Tibial nerve (tissue), 3 donors: ENCODE measurements at regions not wholly inside any gene's neighbourhood (a gene's known extent, or its start where the extent isn't known, plus 50 kb on each side); places are given as distances from the start of the nearest gene placed in this dataset.

Source experiments
- POLR2A ChIP-seq, 2 donors: fragments of 450-650 bp; IDR thresholded peaks; one replicate each; pipeline ENCODE4 v1.6.1; 2017; ENCODE audit warnings: antibody characterized with exemption in 2 of 2, mild to moderate bottlenecking in 2 of 2, moderate library complexity in 2 of 2
- TF ChIP-seq, protein P1 (sequence below), 5 experiments: fragments of 200-600 bp in 3 of 5; fragments of 450-650 bp in 2 of 5; sonication (generic) in 3 of 5; IDR thresholded peaks; one replicate each; pipeline ENCODE4 v1.5.1; 2016 to 2019; ENCODE audit warnings: antibody characterized with exemption in 5 of 5, mild to moderate bottlenecking in 3 of 5, moderate library complexity in 2 of 5

DNA sequence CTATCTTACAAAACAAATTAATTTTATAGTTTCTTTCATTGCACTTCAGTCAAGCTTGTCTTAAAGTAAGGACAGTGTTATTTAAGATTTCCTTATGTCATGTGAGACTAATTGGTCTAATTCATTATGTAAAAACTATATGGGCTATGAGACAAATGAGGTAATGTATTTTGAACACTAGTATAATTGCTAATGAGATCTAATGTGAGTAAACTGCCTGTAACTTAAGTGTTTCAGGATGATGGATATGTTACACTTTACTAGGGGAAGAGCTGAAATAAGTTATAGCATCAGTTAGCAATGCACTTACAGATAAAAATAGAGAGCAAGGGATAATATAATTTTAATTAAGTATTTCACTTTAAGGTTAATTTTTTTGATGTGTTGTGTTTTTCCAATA, 386.3 kb upstream of the MAP3K7 start:
- no peak for TF ChIP-seq POLR2A (IDR thresholded peaks at IDR 0.05)
- TF ChIP-seq, protein P1, sequence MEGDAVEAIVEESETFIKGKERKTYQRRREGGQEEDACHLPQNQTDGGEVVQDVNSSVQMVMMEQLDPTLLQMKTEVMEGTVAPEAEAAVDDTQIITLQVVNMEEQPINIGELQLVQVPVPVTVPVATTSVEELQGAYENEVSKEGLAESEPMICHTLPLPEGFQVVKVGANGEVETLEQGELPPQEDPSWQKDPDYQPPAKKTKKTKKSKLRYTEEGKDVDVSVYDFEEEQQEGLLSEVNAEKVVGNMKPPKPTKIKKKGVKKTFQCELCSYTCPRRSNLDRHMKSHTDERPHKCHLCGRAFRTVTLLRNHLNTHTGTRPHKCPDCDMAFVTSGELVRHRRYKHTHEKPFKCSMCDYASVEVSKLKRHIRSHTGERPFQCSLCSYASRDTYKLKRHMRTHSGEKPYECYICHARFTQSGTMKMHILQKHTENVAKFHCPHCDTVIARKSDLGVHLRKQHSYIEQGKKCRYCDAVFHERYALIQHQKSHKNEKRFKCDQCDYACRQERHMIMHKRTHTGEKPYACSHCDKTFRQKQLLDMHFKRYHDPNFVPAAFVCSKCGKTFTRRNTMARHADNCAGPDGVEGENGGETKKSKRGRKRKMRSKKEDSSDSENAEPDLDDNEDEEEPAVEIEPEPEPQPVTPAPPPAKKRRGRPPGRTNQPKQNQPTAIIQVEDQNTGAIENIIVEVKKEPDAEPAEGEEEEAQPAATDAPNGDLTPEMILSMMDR (IDR thresholded peaks at IDR 0.05) = no peak
